ENCODE measurements at regions not wholly inside any gene's neighbourhood (a gene's known extent, or its start where the extent isn't known, plus 50 kb on each side); places are given as distances from the start of the nearest gene placed in this dataset.

DNA sequence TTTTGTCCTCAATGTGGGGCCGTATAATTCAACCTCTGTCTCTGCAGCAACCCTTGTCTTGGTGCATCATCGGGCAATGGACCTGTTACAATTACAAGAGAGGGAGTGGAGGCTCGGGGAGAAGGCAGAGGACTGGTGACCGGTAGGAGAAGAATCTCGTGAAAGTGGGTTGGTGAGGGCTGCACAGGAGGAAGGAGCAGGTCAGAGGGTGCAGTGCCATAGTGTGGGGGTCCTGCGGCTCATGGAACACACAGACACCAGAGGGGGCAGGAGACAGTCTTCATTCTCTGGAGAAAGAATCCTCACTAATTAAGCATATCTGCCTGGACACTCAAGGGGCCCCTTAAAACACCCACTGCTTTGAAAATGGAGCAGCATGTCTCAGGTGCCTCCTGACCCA lies 174.7 kb upstream of the B3GAT1 start:
- TF ChIP-seq, protein P1, sequence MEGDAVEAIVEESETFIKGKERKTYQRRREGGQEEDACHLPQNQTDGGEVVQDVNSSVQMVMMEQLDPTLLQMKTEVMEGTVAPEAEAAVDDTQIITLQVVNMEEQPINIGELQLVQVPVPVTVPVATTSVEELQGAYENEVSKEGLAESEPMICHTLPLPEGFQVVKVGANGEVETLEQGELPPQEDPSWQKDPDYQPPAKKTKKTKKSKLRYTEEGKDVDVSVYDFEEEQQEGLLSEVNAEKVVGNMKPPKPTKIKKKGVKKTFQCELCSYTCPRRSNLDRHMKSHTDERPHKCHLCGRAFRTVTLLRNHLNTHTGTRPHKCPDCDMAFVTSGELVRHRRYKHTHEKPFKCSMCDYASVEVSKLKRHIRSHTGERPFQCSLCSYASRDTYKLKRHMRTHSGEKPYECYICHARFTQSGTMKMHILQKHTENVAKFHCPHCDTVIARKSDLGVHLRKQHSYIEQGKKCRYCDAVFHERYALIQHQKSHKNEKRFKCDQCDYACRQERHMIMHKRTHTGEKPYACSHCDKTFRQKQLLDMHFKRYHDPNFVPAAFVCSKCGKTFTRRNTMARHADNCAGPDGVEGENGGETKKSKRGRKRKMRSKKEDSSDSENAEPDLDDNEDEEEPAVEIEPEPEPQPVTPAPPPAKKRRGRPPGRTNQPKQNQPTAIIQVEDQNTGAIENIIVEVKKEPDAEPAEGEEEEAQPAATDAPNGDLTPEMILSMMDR (IDR thresholded peaks at IDR 0.05), result no peak
- TF ChIP-seq EZH2 (IDR thresholded peaks at IDR 0.05; ENCODE audit: borderline replicate concordance, insufficient read depth, low read depth, low read length, poor library complexity, severe bottlenecking), result no peak
